GM04504 (cell line): ENCODE measurements at regions not wholly inside any gene's neighbourhood (a gene's known extent, or its start where the extent isn't known, plus 50 kb on each side); places are given as distances from the start of the nearest gene placed in this dataset.

Source experiments
- DNase-seq: peaks from one replicate; pipeline ENCODE4 v3.0.0-alpha.2; 2012; ENCODE audit warnings: low read depth

GRCh38 chr12:12017135-12017581 is 53.6 kb upstream of the BCL2L14 start:
- DNase-seq: no peak

- no peak for DNase-seq
Measured at GRCh38 chr12:12017798-12018197, 52.9 kb upstream of the BCL2L14 start.

DNA sequence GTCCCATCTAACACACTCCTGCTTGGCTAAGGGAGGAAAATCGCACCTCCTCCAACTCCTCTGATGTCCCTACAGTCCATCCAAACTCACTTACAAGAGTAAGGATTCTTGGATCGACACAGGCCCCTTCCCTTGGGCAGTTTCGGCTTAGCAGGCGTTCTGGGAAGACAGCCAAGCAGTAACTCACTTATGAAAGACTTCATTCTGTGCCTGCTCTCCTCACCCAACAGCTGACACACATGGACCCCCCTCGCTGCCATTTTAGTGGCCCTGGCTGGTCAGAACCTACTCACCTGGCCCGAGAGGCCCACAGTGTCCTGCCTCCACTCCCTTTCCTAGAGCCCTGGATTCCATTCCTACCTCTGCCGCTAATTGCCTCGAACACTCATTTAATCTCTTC is 52.3 kb upstream of the BCL2L14 start:
- DNase-seq: no peak

DNA sequence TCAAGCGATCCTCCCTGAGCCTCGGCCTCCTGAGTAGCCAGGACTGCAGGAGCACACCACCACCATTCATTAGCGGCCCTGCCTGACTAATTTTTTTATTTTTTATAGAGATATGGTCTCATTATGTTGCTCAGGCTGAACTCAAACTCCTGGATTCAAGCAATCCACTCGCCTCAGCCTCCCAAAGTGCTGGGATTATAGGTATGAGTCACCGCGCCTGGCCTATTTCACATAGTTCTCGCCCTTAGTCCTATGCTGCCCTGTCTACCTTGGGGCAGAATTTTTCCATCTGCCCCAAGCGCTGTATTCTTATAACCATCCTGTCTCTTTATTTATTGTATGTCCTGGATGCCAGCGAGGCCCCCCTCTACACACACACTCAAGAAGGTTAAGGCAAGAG is 50.9 kb upstream of the BCL2L14 start:
- DNase-seq: no peak

GRCh38 chr12:12020762-12021161 is 50.0 kb upstream of the BCL2L14 start:
- no peak for DNase-seq
